ENCODE measurements at regions not wholly inside any gene's neighbourhood (a gene's known extent, or its start where the extent isn't known, plus 50 kb on each side); places are given as distances from the start of the nearest gene placed in this dataset.

- no peak for DNase-seq (ENCODE audit: low read depth)
These were observed 60.7 kb upstream of the BCAT1 start for GRCh38 chr12:25009496-25010092.

GRCh38 chr12:25005376-25005775 is 56.5 kb upstream of the BCAT1 start:
- DNase-seq (ENCODE audit: low read depth) = no peak

GRCh38 chr12:25004447-25004846 is 55.5 kb upstream of the BCAT1 start:
- no peak for DNase-seq (ENCODE audit: low read depth)

- DNase-seq (ENCODE audit: low read depth) = no peak
These were observed 52.4 kb upstream of the BCAT1 start for GRCh38 chr12:25001311-25001710.

Data from non-pigmented ciliary epithelial cell (primary cell).